Heart left ventricle (tissue), 16 donors: ENCODE measurements at regions not wholly inside any gene's neighbourhood (a gene's known extent, or its start where the extent isn't known, plus 50 kb on each side); places are given as distances from the start of the nearest gene placed in this dataset.

Experiments used
- ATAC-seq, 4 donors: fragments of 200-7000 bp; cut with Tn5 transposase; one replicate each; pipeline ENCODE4 v1.9.1; 2020 to 2022; ENCODE audit warnings: moderate library complexity in 4 of 4, mild to moderate bottlenecking in 3 of 4, moderate number of reproducible peaks in 1 of 4
- DNase-seq, 5 donors: peaks; one replicate each; pipeline ENCODE4 v3.0.0-alpha.2; 2020
- H3K27ac ChIP-seq, 12 donors: fragments of 200-600 bp; sonication (generic) in 4 of 12; one replicate each; pipeline versions ENCODE4 v1.5.0 to v1.8.0; 2016 to 2022; ENCODE audit warnings: mild to moderate bottlenecking in 2 of 12
- H3K27me3 ChIP-seq, 9 donors: fragments of 200-600 bp; sonication (generic) in 2 of 9; one replicate each; pipeline versions ENCODE4 v1.5.1 to v1.8.0; 2016 to 2022; ENCODE audit warnings: mild to moderate bottlenecking in 3 of 9
- H3K36me3 ChIP-seq, 9 donors: fragments of 200-600 bp; sonication (generic) in 2 of 9; one replicate each; pipeline versions ENCODE4 v1.5.0 to v1.8.0; 2018 to 2022; ENCODE audit warnings: mild to moderate bottlenecking in 2 of 9
- H3K4me1 ChIP-seq, 12 donors: fragments of 200-600 bp; sonication (generic) in 4 of 12; one replicate each; pipeline versions ENCODE4 v1.5.0 to v1.8.0; 2016 to 2022; ENCODE audit warnings: mild to moderate bottlenecking in 3 of 12
- H3K4me3 ChIP-seq, 12 donors: fragments of 200-600 bp; sonication (generic) in 4 of 12; one replicate each; pipeline versions ENCODE4 v1.5.0 to v1.8.0; 2017 to 2022; ENCODE audit warnings: mild to moderate bottlenecking in 9 of 12, moderate library complexity in 4 of 12
- H3K9me3 ChIP-seq, 12 donors: fragments of 200-600 bp; sonication (generic) in 4 of 12; one replicate each; pipeline versions ENCODE4 v1.5.0 to v1.8.0; 2016 to 2022; ENCODE audit warnings: mild to moderate bottlenecking in 1 of 12
- CTCF ChIP-seq, 12 donors: fragments of 200-600 bp; sonication (generic) in 4 of 12; IDR thresholded peaks; one replicate each; pipeline versions ENCODE4 v1.5.0 to v1.8.0; 2018 to 2022; ENCODE audit warnings: antibody characterized with exemption in 12 of 12, mild to moderate bottlenecking in 5 of 12
- POLR2A ChIP-seq, 2 donors: fragments of 450-650 bp; IDR thresholded peaks; one replicate each; pipeline ENCODE4 v1.6.1; 2017; ENCODE audit warnings: antibody characterized with exemption in 2 of 2, mild to moderate bottlenecking in 2 of 2, moderate library complexity in 2 of 2
- WGBS, 4 donors: extraction: QIAGEN DNeasy Blood & Tissue Kit in 2 of 4; methylation state at CpG; one replicate each; pipeline versions ENCODE4 v1.1.5 to v1.1.7; 2013 to 2018; 5-methylcytosine and 5-hydroxymethylcytosine counted together
- intact Hi-C, 10 donors: fragments of 100-400 bp; cut with DNase I; formaldehyde crosslinking; loops; one replicate each; pipeline versions ENCODE4 v1.11.1 to v1.14.2; 2022
- donor health status: ischemic (EF 13 %, LVEDD 7.1; RV severe dilation, severe dysfunction).
- donor health status: healthy with polysubstance abuse.
- donor health status: DM: no; HTN: yes; CAD: no.
- donor health status: DM: no; HTN: no; CAD: no.
- donor health status: ischemic (EF 25% LVEDD 6.9; RV normal size, moderate dysfunction).
- donor health status: ischemic (EF 25% LVEDD 5.7; RV mildly dilated, moderate dysfunction).
- donor health status: healthy.
- donor health status: DM: yes; HTN: yes; CAD: no.
- donor health status: ischemic (EF 35%, LVEDD 5.7; RV mildly dilated, moderate dysfunction).
- donor health status: nonischemic (EF 11% LVEDD 7.7; RV severe dilation, severe dysfunction).
- donor health status: DM: yes; HTN: yes; CAD: no.
- donor health status: PGD.
- donor health status: ischemic (EF 29% LVEDD 5.4; RV normal size, mild dysfunction).
- donor health status: nonischemic (EF 23%, LVEDD 6.1; RV moderate dilation, normal function).

DNA sequence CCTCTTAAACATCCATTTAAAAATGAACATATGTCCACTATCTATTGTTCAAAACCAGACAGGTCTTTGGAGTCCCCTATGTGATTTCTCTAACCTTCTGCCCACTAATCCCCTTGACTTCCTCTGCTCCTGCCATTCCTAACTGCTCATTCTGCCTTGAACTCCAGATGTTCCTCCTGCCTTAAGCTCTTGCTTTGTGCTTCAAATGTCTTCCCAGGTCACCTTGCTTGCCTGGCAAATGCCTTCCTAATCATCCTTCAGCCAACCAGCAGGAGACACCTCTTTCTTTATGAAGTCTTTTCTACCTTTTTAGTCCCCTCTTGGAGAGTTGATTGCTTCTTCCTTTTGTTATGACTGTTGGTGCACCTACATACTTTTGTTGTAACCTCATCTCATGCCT, 1043.0 kb upstream of the CHAC2 start:
- Histone ChIP-seq H3K4me3 (no peak overlapping the region), H3K36me3 (no peaks in the 10 kb centered on the region), H3K27me3 (no peaks in the 10 kb centered on the region), H3K27ac (no peak overlapping the region), H3K9me3 (peaks cover 0 to 11% (median 0%) of the 10 kb centered on the region in 12 donors), H3K4me1 (no peaks in the 10 kb centered on the region)
- TF ChIP-seq POLR2A (IDR thresholded peaks at IDR 0.05), result no peak
- no peak for TF ChIP-seq CTCF (IDR thresholded peaks at IDR 0.05)
- intact Hi-C loops, result no loop called here
- DNase-seq (no peak), ATAC-seq (no peak)

DNA sequence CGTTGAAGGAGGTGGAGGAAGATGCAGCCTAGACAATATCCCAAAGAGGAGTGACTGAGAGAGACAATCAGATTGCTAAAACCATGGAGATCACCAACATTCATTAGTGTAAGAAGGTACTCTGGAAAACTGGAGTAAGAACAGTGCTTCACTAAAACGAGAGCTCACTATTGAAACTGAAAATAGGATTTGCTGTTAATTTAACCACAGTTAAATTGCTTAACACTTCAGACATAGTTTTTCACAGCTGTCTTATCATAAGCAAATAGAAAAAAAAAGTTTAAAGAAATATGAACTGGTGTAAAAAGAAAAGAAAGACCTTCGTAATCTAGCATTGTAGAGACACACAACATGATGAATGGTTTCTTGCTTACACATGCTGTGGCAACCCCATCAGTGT, 1049.8 kb upstream of the CHAC2 start:
- Histone ChIP-seq H3K36me3 (no peaks in the 10 kb centered on the region), H3K9me3 (no peaks in the 10 kb centered on the region), H3K4me3 (no peak overlapping the region), H3K4me1 (no peaks in the 10 kb centered on the region), H3K27me3 (no peaks in the 10 kb centered on the region), H3K27ac (no peak overlapping the region)
- DNase-seq (no peak), ATAC-seq (no peak)
- TF ChIP-seq POLR2A (IDR thresholded peaks at IDR 0.05) (no peak), CTCF (IDR thresholded peaks at IDR 0.05) (no peak)
- intact Hi-C loops, result no loop called here
- WGBS, 4 donors, result 60 to 74% (median 72%) methylated on average over 3 of the region's 3 CpGs

- Histone ChIP-seq H3K27ac (no peak overlapping the region), H3K36me3 (no peaks in the 10 kb centered on the region), H3K27me3 (no peaks in the 10 kb centered on the region), H3K4me1 (no peaks in the 10 kb centered on the region), H3K4me3 (no peak overlapping the region), H3K9me3 (no peaks in the 10 kb centered on the region)
- TF ChIP-seq POLR2A (IDR thresholded peaks at IDR 0.05) (no peak), CTCF (IDR thresholded peaks at IDR 0.05) (no peak)
- DNase-seq, result no peak
- no peak for ATAC-seq
- 58 to 66% (median 61%) methylated on average over 5 of the region's 5 CpGs for WGBS, 4 donors
- intact Hi-C loops, result no loop called here
Measured at GRCh38 chr2:52710810-52711618, 1056.6 kb upstream of the CHAC2 start.

GRCh38 chr2:52704251-52704650, 1063.4 kb upstream of the CHAC2 start:
- no peak overlapping the region for H3K27ac ChIP-seq
- no peaks in the 10 kb centered on the region for H3K27me3 ChIP-seq
- H3K4me1 ChIP-seq, result no peaks in the 10 kb centered on the region
- no peaks in the 10 kb centered on the region for H3K9me3 ChIP-seq
- no peak for DNase-seq
- TF ChIP-seq POLR2A (IDR thresholded peaks at IDR 0.05) (no peak), CTCF (IDR thresholded peaks at IDR 0.05) (no peak)
- H3K36me3 ChIP-seq, result no peaks in the 10 kb centered on the region
- ATAC-seq, result no peak
- H3K4me3 ChIP-seq, result no peak overlapping the region
- intact Hi-C loops, result no loop called here
